ENCODE measurements at regions not wholly inside any gene's neighbourhood (a gene's known extent, or its start where the extent isn't known, plus 50 kb on each side); places are given as distances from the start of the nearest gene placed in this dataset.

DNA sequence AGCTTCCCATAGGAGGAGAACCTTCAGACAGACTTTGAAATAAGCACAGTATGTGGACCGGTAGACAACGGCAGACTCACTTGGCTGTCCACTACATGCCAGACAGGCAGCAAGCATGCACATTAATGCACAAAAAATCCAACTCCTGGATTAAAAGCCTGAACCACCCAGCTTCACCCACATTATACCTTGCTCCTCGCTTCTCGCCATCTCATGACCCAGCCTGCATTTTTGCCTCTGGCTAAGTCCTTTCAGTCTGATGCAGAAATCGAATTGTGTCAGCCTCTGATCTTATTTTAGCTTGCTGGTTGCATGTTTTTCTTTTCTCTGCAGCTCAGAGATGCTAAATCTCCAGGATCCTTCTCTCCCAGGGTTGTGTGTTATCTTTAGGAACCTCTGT, 358.7 kb downstream of the RFC3 start:
- TF ChIP-seq, protein P1, sequence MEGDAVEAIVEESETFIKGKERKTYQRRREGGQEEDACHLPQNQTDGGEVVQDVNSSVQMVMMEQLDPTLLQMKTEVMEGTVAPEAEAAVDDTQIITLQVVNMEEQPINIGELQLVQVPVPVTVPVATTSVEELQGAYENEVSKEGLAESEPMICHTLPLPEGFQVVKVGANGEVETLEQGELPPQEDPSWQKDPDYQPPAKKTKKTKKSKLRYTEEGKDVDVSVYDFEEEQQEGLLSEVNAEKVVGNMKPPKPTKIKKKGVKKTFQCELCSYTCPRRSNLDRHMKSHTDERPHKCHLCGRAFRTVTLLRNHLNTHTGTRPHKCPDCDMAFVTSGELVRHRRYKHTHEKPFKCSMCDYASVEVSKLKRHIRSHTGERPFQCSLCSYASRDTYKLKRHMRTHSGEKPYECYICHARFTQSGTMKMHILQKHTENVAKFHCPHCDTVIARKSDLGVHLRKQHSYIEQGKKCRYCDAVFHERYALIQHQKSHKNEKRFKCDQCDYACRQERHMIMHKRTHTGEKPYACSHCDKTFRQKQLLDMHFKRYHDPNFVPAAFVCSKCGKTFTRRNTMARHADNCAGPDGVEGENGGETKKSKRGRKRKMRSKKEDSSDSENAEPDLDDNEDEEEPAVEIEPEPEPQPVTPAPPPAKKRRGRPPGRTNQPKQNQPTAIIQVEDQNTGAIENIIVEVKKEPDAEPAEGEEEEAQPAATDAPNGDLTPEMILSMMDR (IDR thresholded peaks at IDR 0.05): no peak
- TF ChIP-seq POLR2A (IDR thresholded peaks at IDR 0.05): no peak

All from testis (tissue), 2 donors.